ENCODE measurements at regions not wholly inside any gene's neighbourhood (a gene's known extent, or its start where the extent isn't known, plus 50 kb on each side); places are given as distances from the start of the nearest gene placed in this dataset.

DNA sequence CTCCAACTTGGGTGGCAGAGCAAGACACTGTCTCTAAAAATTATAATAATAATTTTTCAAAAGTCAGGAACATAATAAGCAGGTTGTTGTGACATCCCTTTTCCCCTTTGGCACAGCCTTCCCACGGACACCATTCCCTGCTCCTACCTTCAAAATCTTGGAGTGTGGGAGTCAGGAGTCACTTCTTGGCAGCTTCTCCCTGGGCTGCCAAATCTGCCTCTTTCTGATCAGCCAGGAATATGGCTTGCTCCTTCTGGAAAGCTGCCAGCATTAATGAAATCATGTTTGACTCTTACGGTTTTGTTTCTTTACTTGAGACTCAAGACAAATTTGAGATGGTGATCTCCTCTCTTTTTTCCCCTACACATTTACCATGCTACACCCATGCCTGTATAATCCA is 391.4 kb upstream of the SYT1 start:
- Mint-ChIP-seq H3K4me3 (no peak overlapping the region), H3K27me3 (no peaks in the 10 kb centered on the region), H3K9me3 (peaks cover 2 to 6% of the 10 kb centered on the region in 2 donors), H3K4me1 (no peaks in the 10 kb centered on the region), H3K27ac (no peak overlapping the region)
- ATAC-seq, result no peak
- DNase-seq, result no peak

DNA sequence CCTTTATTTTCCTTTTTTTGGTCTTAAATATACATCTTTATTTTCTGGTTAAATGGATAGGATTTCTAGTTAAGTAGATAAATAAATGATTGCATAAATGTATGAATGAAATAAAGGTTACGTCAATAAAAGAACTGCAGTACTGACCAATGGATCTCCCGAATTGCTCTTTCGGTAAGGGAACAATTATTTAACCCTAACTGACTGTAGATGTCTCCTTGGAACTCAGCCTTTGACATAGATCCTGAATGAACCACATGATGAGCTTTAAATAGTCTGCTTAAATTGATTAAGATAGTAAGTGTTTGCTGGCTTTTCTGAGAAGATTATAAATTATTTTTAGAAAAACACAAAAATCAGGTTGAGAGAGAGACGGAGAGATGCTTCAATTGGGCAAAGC is 391.0 kb upstream of the SYT1 start:
- no peak for ATAC-seq
- Mint-ChIP-seq H3K27me3 (no peaks in the 10 kb centered on the region), H3K9me3 (peaks cover 6 to 10% of the 10 kb centered on the region in 2 donors), H3K4me1 (no peaks in the 10 kb centered on the region), H3K27ac (no peak overlapping the region), H3K4me3 (no peak overlapping the region)
- no peak for DNase-seq

GRCh38 chr12:78483767-78484315 is 380.7 kb upstream of the SYT1 start:
- DNase-seq, result no peak
- no peak for ATAC-seq
- Mint-ChIP-seq H3K9me3 (peaks cover 13 to 27% of the 10 kb centered on the region in 2 donors), H3K4me1 (no peaks in the 10 kb centered on the region), H3K4me3 (no peak overlapping the region), H3K27me3 (no peaks in the 10 kb centered on the region), H3K27ac (no peak overlapping the region)

DNA sequence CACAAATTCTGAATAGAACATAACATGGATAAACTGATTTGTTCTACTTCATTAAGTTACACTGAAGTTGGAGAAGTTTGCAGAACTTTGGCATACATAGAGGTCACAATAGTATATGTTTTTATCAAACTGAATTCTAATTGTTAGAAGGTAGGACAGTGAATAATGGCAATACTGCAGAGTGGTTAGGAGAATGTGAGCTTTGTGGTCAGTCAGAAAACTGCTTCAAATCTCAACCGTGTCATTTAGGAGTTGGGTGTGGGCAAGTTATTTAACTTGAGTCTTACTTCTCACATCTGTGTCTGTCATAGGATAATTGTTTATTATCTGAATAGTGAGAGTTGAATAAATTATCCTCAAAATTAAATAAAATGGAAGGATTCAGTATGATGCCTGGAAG is 374.6 kb upstream of the SYT1 start:
- H3K27me3 Mint-ChIP-seq, result no peaks in the 10 kb centered on the region
- peaks cover 11 to 16% of the 10 kb centered on the region in 2 donors for H3K9me3 Mint-ChIP-seq
- H3K4me3 Mint-ChIP-seq, result no peak overlapping the region
- no peaks in the 10 kb centered on the region for H3K4me1 Mint-ChIP-seq
- ATAC-seq, result no peak
- no peak for DNase-seq
- no peak overlapping the region for H3K27ac Mint-ChIP-seq

GRCh38 chr12:78490861-78491260 is 373.7 kb upstream of the SYT1 start:
- H3K27ac Mint-ChIP-seq, result no peak overlapping the region
- DNase-seq (no peak), ATAC-seq (no peak)
- H3K9me3 Mint-ChIP-seq, result peaks cover 8 to 16% of the 10 kb centered on the region in 2 donors
- no peaks in the 10 kb centered on the region for H3K27me3 Mint-ChIP-seq
- H3K4me3 Mint-ChIP-seq, result no peak overlapping the region
- H3K4me1 Mint-ChIP-seq, result no peaks in the 10 kb centered on the region

GRCh38 chr12:78494911-78495310 is 369.7 kb upstream of the SYT1 start:
- no peaks in the 10 kb centered on the region for H3K27me3 Mint-ChIP-seq
- no peak overlapping the region for H3K27ac Mint-ChIP-seq

DNA sequence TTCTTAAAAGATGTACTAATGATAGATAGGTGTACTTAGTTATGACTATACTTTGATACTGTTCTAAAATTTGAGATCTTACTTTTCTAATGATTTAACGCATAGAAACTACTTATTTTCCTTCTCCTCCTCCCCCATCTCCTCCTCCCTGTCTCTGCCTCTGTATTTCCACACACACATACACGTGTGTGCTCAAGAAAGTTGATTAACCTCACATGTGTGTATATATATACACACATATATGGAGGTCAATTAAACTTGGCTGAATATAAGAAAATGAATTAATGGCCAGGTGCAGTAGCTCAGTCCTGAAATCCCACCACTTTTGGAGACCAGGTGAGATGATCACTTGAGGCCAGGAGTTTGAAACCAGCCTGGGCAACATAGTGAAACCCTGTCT is 362.7 kb upstream of the SYT1 start:
- DNase-seq, result no peak
- no peaks in the 10 kb centered on the region for H3K4me1 Mint-ChIP-seq
- ATAC-seq, result no peak
- H3K9me3 Mint-ChIP-seq, result peaks cover 0 to 10% of the 10 kb centered on the region in 2 donors
- no peak overlapping the region for H3K27ac Mint-ChIP-seq
- H3K27me3 Mint-ChIP-seq, result no peaks in the 10 kb centered on the region
- H3K4me3 Mint-ChIP-seq, result no peak overlapping the region

More at GRCh38 chr12:78494911-78495310, 369.7 kb upstream of the SYT1 start:
- no peaks in the 10 kb centered on the region for H3K4me1 Mint-ChIP-seq
- DNase-seq (no peak), ATAC-seq (no peak)
- H3K9me3 Mint-ChIP-seq, result peaks cover 0 to 8% of the 10 kb centered on the region in 2 donors
- no peak overlapping the region for H3K4me3 Mint-ChIP-seq

DNA sequence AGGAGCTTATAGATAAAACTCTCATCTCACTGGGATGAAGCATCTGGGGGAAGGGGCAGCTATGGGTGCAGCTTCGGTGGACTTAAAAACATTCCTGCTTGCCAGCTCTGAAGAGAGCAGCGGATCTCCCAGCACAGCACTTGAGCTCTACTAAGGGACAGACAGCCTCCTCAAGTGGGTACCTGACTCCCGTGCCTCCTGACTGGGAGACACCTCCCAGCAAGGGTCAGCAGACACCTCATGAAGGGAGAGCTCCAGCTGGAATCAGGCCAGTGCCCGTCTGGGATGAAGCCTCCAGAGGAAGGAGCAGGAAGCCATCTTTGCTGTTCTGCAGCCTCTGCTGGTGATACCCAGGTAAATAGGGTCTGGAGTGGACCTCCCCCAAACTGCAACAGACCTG is 345.2 kb upstream of the SYT1 start:
- DNase-seq, result no peak
- Mint-ChIP-seq H3K4me3 (no peak overlapping the region), H3K27ac (no peak overlapping the region)

GRCh38 chr12:78530100-78530765 is 334.3 kb upstream of the SYT1 start:
- DNase-seq, result no peak
- Mint-ChIP-seq H3K9me3 (no peaks in the 10 kb centered on the region), H3K27me3 (no peaks in the 10 kb centered on the region), H3K27ac (no peak overlapping the region), H3K4me3 (no peak overlapping the region), H3K4me1 (no peaks in the 10 kb centered on the region)
- ATAC-seq, result no peak

More for the DNA sequence above, 345.2 kb upstream of the SYT1 start:
- peaks cover 4 to 39% of the 10 kb centered on the region in 2 donors for H3K9me3 Mint-ChIP-seq
- no peak for ATAC-seq
- H3K4me1 Mint-ChIP-seq, result no peaks in the 10 kb centered on the region
- no peaks in the 10 kb centered on the region for H3K27me3 Mint-ChIP-seq

GRCh38 chr12:78531831-78532458 is 332.6 kb upstream of the SYT1 start:
- Mint-ChIP-seq H3K4me3 (no peak overlapping the region), H3K27ac (no peak overlapping the region), H3K27me3 (no peaks in the 10 kb centered on the region), H3K9me3 (peaks cover 0 to 5% of the 10 kb centered on the region in 2 donors), H3K4me1 (no peaks in the 10 kb centered on the region)
- no peak for ATAC-seq
- DNase-seq, result no peak

DNA sequence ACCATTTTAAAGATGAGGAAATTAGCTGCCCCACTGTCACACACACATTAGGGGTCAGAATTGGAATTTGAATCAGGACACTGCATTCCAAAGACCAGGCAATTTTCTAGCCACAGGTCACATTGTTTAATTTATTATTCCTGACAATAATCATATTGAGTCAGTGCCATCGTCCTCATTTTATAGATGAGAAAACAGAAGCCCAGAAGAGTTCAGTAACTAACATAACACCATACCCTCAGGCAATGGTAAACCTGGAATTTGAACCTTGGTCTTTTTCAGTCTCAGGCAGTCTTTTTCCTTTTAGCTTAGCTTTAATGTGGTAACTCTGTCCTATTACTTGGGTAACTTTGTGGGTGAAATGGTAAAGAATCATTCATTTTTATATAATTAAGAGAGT is 330.3 kb upstream of the SYT1 start:
- no peak for ATAC-seq
- Mint-ChIP-seq H3K27ac (no peak overlapping the region), H3K4me1 (no peaks in the 10 kb centered on the region), H3K27me3 (no peaks in the 10 kb centered on the region), H3K9me3 (peaks cover 9 to 18% of the 10 kb centered on the region in 2 donors), H3K4me3 (no peak overlapping the region)
- DNase-seq, result no peak

GRCh38 chr12:78540606-78541336 is 323.8 kb upstream of the SYT1 start:
- Mint-ChIP-seq H3K27me3 (no peaks in the 10 kb centered on the region), H3K4me3 (no peak overlapping the region), H3K27ac (no peak overlapping the region), H3K9me3 (peaks cover 9 to 27% of the 10 kb centered on the region in 2 donors), H3K4me1 (no peaks in the 10 kb centered on the region)
- DNase-seq (no peak), ATAC-seq (no peak)

DNA sequence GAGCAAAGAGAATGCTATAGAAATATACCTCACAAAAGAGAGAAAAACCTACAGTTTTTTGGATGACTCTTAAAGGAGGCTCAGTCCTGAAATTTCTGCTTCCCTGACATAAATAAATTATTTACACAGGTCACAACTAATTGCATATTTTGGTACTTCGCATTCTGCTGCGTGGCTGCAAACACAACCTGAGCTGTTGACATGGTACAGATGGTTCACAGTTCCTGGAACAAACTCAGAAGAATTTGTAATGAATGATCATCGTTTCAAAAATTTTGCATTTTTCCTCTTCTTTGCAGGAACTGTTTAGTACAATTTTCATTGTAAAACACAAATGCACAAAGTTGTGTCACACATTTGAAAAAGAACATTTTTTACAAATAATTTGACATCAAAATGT is 313.7 kb upstream of the SYT1 start:
- Mint-ChIP-seq H3K27ac (no peak overlapping the region), H3K27me3 (no peaks in the 10 kb centered on the region), H3K4me3 (no peak overlapping the region), H3K4me1 (no peaks in the 10 kb centered on the region), H3K9me3 (peaks cover 0 to 9% of the 10 kb centered on the region in 2 donors)
- ATAC-seq (no peak), DNase-seq (no peak)

GRCh38 chr12:78555802-78556201 is 308.8 kb upstream of the SYT1 start:
- DNase-seq (no peak), ATAC-seq (no peak)
- Mint-ChIP-seq H3K27ac (no peak overlapping the region), H3K27me3 (no peaks in the 10 kb centered on the region), H3K4me3 (no peak overlapping the region), H3K9me3 (peaks cover 0 to 13% of the 10 kb centered on the region in 2 donors), H3K4me1 (no peaks in the 10 kb centered on the region)

- no peak overlapping the region for H3K27ac Mint-ChIP-seq
- ATAC-seq, result no peak
- H3K4me3 Mint-ChIP-seq, result no peak overlapping the region
- no peaks in the 10 kb centered on the region for H3K4me1 Mint-ChIP-seq
- no peak for DNase-seq
- H3K27me3 Mint-ChIP-seq, result no peaks in the 10 kb centered on the region
- H3K9me3 Mint-ChIP-seq, result peaks cover 0 to 13% of the 10 kb centered on the region in 2 donors
Measured at GRCh38 chr12:78556651-78557050, 307.9 kb upstream of the SYT1 start.

GRCh38 chr12:78559416-78559815 is 305.2 kb upstream of the SYT1 start:
- DNase-seq (no peak), ATAC-seq (no peak)
- H3K4me1 Mint-ChIP-seq, result no peaks in the 10 kb centered on the region
- no peak overlapping the region for H3K27ac Mint-ChIP-seq
- H3K4me3 Mint-ChIP-seq, result no peak overlapping the region
- H3K9me3 Mint-ChIP-seq, result peaks cover 0 to 18% of the 10 kb centered on the region in 2 donors
- H3K27me3 Mint-ChIP-seq, result no peaks in the 10 kb centered on the region
